HepG2 (cell line): ENCODE measurements at regions not wholly inside any gene's neighbourhood (a gene's known extent, or its start where the extent isn't known, plus 50 kb on each side); places are given as distances from the start of the nearest gene placed in this dataset.

Experiments
- AHR ChIP-seq: IDR thresholded peaks from 2 replicates; pipeline ENCODE4 v1.6.1; 2018; ENCODE audit warnings: missing genetic modification reagents, missing compliant biosample characterization
- NCOA5 ChIP-seq: sonication (generic); formaldehyde crosslinking; IDR thresholded peaks from 2 replicates; pipeline ENCODE4 v1.4.0; 2020; ENCODE audit warnings: missing genetic modification reagents
- PHF20 ChIP-seq: sonication (generic); formaldehyde crosslinking; IDR thresholded peaks from 2 replicates; pipeline ENCODE4 v1.5.0; 2020; ENCODE audit warnings: mild to moderate bottlenecking, missing genetic modification reagents
- RAD21 ChIP-seq: fragments of 450-650 bp; formaldehyde crosslinking; IDR thresholded peaks from 2 replicates; pipeline ENCODE4 v1.5.0; 2020; ENCODE audit warnings: mild to moderate bottlenecking
- SALL1 ChIP-seq: sonication (generic); formaldehyde crosslinking; IDR thresholded peaks from 2 replicates; pipeline ENCODE4 v1.8.0; 2022; ENCODE audit warnings: mild to moderate bottlenecking, missing genetic modification reagents
- SRF ChIP-seq: IDR thresholded peaks from 2 replicates; pipeline ENCODE4 v1.6.1; 2011; ENCODE audit warnings: mild to moderate bottlenecking, low read depth, low read length, moderate library complexity
- TOPORS ChIP-seq: sonication (generic); formaldehyde crosslinking; IDR thresholded peaks from 2 replicates; pipeline ENCODE4 v1.8.0; 2023; ENCODE audit warnings: mild to moderate bottlenecking, missing genetic modification reagents
- ZNF724P ChIP-seq: sonication (generic); formaldehyde crosslinking; IDR thresholded peaks from 2 replicates; pipeline ENCODE4 v1.8.0; 2022; ENCODE audit warnings: missing genetic modification reagents, borderline replicate concordance
- TF ChIP-seq, protein P1 (sequence below): sonication (generic); formaldehyde crosslinking; conservative IDR thresholded peaks from 2 replicates; pipeline ENCODE4 v1.4.0; 2020; ENCODE audit warnings: missing genetic modification reagents
- TF ChIP-seq, protein P2 (sequence below): IDR thresholded peaks from 2 replicates; pipeline ENCODE4 v1.6.1; 2012; ENCODE audit warnings: low read length, improper control_type of control experiment

DNA sequence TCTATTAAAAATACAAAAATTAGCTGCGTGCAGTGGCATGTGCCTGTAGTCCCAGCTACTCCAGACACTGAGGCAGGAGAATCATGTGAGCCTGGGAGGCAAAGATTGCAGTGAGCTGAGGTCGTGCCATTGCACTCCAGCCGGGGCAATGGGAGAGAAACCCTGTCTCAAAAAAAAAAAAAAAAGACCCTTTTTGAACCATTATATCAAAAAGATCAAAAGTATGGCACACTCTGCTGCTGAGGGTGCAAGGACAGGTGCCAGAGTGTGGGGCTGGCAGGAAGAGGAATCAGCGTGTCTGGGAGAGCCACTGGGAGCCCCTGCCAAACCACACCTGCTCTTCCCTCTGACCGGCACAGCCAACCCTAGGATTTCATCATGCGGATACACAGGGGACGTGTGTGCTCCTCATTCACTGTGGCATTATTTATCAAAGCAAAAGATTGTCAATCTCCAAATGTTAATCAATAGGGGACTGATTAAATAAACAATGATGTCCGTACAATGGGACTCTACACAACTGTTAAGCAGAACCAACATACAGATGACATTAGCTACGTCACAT is 147.3 kb upstream of the TLE3 start (continued):
- TF ChIP-seq, protein P1, sequence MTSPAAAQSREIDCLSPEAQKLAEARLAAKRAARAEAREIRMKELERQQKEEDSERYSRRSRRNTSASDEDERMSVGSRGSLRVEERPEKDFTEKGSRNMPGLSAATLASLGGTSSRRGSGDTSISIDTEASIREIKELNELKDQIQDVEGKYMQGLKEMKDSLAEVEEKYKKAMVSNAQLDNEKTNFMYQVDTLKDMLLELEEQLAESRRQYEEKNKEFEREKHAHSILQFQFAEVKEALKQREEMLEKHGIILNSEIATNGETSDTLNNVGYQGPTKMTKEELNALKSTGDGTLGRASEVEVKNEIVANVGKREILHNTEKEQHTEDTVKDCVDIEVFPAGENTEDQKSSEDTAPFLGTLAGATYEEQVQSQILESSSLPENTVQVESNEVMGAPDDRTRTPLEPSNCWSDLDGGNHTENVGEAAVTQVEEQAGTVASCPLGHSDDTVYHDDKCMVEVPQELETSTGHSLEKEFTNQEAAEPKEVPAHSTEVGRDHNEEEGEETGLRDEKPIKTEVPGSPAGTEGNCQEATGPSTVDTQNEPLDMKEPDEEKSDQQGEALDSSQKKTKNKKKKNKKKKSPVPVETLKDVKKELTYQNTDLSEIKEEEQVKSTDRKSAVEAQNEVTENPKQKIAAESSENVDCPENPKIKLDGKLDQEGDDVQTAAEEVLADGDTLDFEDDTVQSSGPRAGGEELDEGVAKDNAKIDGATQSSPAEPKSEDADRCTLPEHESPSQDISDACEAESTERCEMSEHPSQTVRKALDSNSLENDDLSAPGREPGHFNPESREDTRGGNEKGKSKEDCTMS (CRISPR knock-in tag): no peak
- TF ChIP-seq AHR (CRISPR knock-in tag) (no peak), RAD21 (CRISPR knock-in tag) (no peak), SRF (no peak), NCOA5 (CRISPR knock-in tag) (no peak), ZNF724P (CRISPR knock-in tag) (no peak), PHF20 (CRISPR knock-in tag) (no peak), TOPORS (CRISPR knock-in tag) (no peak), SALL1 (CRISPR knock-in tag) (no peak)
- TF ChIP-seq, protein P2, sequence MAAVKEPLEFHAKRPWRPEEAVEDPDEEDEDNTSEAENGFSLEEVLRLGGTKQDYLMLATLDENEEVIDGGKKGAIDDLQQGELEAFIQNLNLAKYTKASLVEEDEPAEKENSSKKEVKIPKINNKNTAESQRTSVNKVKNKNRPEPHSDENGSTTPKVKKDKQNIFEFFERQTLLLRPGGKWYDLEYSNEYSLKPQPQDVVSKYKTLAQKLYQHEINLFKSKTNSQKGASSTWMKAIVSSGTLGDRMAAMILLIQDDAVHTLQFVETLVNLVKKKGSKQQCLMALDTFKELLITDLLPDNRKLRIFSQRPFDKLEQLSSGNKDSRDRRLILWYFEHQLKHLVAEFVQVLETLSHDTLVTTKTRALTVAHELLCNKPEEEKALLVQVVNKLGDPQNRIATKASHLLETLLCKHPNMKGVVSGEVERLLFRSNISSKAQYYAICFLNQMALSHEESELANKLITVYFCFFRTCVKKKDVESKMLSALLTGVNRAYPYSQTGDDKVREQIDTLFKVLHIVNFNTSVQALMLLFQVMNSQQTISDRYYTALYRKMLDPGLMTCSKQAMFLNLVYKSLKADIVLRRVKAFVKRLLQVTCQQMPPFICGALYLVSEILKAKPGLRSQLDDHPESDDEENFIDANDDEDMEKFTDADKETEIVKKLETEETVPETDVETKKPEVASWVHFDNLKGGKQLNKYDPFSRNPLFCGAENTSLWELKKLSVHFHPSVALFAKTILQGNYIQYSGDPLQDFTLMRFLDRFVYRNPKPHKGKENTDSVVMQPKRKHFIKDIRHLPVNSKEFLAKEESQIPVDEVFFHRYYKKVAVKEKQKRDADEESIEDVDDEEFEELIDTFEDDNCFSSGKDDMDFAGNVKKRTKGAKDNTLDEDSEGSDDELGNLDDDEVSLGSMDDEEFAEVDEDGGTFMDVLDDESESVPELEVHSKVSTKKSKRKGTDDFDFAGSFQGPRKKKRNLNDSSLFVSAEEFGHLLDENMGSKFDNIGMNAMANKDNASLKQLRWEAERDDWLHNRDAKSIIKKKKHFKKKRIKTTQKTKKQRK: no peak
